ENCODE measurements at regions not wholly inside any gene's neighbourhood (a gene's known extent, or its start where the extent isn't known, plus 50 kb on each side); places are given as distances from the start of the nearest gene placed in this dataset.

DNA sequence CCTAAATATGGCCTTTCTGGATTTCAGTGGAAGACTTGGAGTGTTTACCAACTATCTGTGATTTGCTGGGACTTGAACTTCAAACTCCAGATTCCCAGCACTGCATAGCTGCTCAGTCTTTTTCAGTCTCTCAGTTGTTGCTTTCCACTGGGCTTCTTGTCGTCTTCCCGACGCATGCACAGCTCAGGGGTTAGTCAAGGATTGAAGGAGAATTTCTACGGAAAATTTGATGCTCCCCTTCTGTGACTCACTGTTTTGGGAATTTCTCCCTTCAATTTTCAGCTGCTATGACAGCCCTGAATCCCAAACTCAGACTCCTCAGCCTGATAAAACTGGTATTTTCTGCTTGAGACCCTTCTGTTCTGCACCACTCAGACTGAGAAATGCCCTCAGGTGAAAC, 91.7 kb downstream of the CYP26A1 start:
- TF ChIP-seq POLR2A (IDR thresholded peaks at IDR 0.05) (no peak), EP300 (IDR thresholded peaks at IDR 0.05) (no peak), POLR2AphosphoS5 (IDR thresholded peaks at IDR 0.05) (no peak)
- TF ChIP-seq, protein P1, sequence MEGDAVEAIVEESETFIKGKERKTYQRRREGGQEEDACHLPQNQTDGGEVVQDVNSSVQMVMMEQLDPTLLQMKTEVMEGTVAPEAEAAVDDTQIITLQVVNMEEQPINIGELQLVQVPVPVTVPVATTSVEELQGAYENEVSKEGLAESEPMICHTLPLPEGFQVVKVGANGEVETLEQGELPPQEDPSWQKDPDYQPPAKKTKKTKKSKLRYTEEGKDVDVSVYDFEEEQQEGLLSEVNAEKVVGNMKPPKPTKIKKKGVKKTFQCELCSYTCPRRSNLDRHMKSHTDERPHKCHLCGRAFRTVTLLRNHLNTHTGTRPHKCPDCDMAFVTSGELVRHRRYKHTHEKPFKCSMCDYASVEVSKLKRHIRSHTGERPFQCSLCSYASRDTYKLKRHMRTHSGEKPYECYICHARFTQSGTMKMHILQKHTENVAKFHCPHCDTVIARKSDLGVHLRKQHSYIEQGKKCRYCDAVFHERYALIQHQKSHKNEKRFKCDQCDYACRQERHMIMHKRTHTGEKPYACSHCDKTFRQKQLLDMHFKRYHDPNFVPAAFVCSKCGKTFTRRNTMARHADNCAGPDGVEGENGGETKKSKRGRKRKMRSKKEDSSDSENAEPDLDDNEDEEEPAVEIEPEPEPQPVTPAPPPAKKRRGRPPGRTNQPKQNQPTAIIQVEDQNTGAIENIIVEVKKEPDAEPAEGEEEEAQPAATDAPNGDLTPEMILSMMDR (IDR thresholded peaks at IDR 0.05), result no peak
- intact Hi-C loops (cut with DNase I; ENCODE audit: low total_unique reads), result no loop called here
- 77 to 94% (median 83%) methylated on average over 4 of the region's 4 CpGs for WGBS, 5 donors

DNA sequence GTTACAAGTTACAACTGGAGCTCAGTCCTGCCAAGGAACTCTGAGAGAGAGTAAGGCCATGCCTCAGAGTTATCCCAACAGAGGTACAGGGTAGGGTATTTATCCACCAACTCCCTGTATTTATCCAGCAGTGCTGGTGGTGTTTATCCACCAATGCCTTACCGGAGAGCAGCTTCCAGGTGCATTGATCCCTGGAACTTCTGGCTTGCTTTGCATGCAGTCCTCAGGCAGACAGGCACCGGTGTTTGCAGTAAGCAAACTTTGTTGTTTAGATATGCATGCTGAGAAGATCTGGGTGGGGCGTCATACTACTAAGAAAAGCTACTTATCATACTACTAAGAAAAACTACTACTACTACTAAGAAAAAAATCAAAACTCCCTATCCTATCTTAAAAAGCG, 92.4 kb downstream of the CYP26A1 start:
- H3K27me3 ChIP-seq, result no peaks in the 10 kb centered on the region
- no peaks in the 10 kb centered on the region for H3K36me3 ChIP-seq
- intact Hi-C loops (cut with DNase I; ENCODE audit: low total_unique reads), result no loop called here
- no peak for DNase-seq
- 30 to 61% (median 42%) methylated on average over 4 of the region's 4 CpGs for WGBS, 5 donors
- no peaks in the 10 kb centered on the region for H3K4me1 ChIP-seq
- H3K27ac ChIP-seq, result no peak overlapping the region
- no peak for TF ChIP-seq EP300 (IDR thresholded peaks at IDR 0.05)
- no peak for TF ChIP-seq POLR2A (IDR thresholded peaks at IDR 0.05)
- TF ChIP-seq, protein P1 (IDR thresholded peaks at IDR 0.05), result no peak
- TF ChIP-seq POLR2AphosphoS5 (IDR thresholded peaks at IDR 0.05), result no peak
- no peak overlapping the region for H3K4me3 ChIP-seq
- peaks cover 0 to 14% (median 8%) of the 10 kb centered on the region in 4 donors for H3K9me3 ChIP-seq

More for the DNA sequence above, 91.7 kb downstream of the CYP26A1 start:
- Histone ChIP-seq H3K27ac (no peak overlapping the region), H3K4me3 (no peak overlapping the region), H3K36me3 (no peaks in the 10 kb centered on the region), H3K4me1 (no peaks in the 10 kb centered on the region), H3K9me3 (peaks cover 0 to 7% (median 3%) of the 10 kb centered on the region in 4 donors), H3K27me3 (no peaks in the 10 kb centered on the region)
- DNase-seq, result no peak

DNA sequence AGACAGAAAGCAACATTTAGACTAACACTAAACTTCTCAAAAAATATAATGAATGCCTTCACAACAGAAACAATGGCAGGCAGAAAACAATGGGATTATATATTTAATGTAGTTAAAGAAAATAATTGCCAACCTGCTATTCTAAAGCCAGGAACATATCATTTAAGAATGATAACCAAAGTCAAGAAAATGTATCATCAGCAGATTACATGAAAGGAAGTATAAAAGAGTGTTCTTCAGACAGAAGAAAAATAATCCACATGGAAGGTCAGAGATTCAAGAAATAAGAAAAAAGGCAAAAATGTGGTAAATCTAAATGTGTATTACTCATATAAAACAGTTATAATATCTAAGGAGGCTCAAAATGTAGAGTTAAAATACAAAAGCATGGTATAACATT, 98.1 kb downstream of the CYP26A1 start:
- H3K27ac ChIP-seq, result no peak overlapping the region
- intact Hi-C loops (cut with DNase I; ENCODE audit: low total_unique reads), result no loop called here
- H3K27me3 ChIP-seq, result no peaks in the 10 kb centered on the region
- TF ChIP-seq, protein P1 (IDR thresholded peaks at IDR 0.05), result no peak
- TF ChIP-seq EP300 (IDR thresholded peaks at IDR 0.05) (no peak), POLR2A (IDR thresholded peaks at IDR 0.05) (no peak), POLR2AphosphoS5 (IDR thresholded peaks at IDR 0.05) (no peak)
- no peak overlapping the region for H3K4me3 ChIP-seq
- no peaks in the 10 kb centered on the region for H3K36me3 ChIP-seq
- no peak for DNase-seq
- H3K9me3 ChIP-seq, result peaks cover 0 to 15% (median 8%) of the 10 kb centered on the region in 4 donors
- H3K4me1 ChIP-seq, result no peaks in the 10 kb centered on the region

GRCh38 chr10:93173967-93174845, 100.5 kb downstream of the CYP26A1 start:
- intact Hi-C loops (cut with DNase I; ENCODE audit: low total_unique reads), result no loop called here
- H3K9me3 ChIP-seq, result peaks cover 0 to 15% (median 8%) of the 10 kb centered on the region in 4 donors
- H3K4me3 ChIP-seq, result no peak overlapping the region
- no peaks in the 10 kb centered on the region for H3K36me3 ChIP-seq
- TF ChIP-seq, protein P1 (IDR thresholded peaks at IDR 0.05), result no peak
- H3K27ac ChIP-seq, result no peak overlapping the region
- no peak for DNase-seq
- WGBS, 5 donors, result 55 to 59% (median 59%) methylated on average over 10 of the region's 10 CpGs
- H3K4me1 ChIP-seq, result no peaks in the 10 kb centered on the region
- no peaks in the 10 kb centered on the region for H3K27me3 ChIP-seq
